Renal pelvis (tissue), 1 donor: ENCODE measurements at regions not wholly inside any gene's neighbourhood (a gene's known extent, or its start where the extent isn't known, plus 50 kb on each side); places are given as distances from the start of the nearest gene placed in this dataset.
"Not testable (repeated sequence)": the region's sequence is repeated elsewhere in the genome, so short reads cannot be mapped to it uniquely, and the experiment has no call there.

Experiments
- DNase-seq: peaks from one replicate; pipeline ENCODE4 v3.0.0-alpha.2; 2013

DNA sequence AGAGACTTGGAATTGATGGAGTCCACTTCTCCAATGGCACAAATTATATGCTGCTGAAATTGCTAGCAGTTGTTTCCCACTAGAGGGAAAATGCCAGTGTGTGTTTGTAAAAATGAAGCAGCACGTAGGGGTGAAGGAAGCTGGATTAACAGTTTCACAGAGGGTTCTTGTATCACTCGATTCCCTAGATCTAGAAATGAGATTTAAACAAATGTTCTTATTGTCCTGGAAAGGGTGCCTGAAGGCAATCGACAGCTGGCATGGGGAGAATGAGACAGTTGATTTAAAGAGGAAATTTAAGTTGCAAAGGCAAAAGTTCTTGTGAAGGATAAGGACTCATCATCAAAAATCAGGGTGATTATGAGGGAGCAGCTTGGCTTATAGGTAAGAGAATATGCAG lies 234.8 kb upstream of the ARPP21 start:
- DNase-seq, result no peak

- no peak for DNase-seq
Observed at GRCh38 chr3:35408882-35409281, 230.4 kb upstream of the ARPP21 start.

DNA sequence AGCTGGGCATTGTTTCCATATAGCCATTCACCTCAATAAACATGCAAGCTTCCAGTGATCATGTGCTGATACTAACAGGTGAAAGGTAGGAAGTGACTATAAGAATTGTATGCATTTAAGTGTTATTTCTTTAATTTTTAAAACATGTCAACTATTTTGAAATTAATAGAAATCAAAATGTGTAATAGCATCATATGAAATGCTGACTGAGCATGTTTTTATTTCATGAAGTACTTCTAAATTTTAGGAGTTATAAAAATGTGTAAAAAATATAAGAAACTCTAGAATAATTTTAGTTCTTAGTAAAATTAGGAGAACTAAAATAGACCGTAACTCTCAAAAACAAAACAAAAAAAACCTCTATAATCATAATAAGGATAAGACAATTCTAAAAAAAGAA lies 229.3 kb upstream of the ARPP21 start:
- DNase-seq, result no peak

- DNase-seq, result no peak
Observed at GRCh38 chr3:35413483-35413882, 225.8 kb upstream of the ARPP21 start.

DNA sequence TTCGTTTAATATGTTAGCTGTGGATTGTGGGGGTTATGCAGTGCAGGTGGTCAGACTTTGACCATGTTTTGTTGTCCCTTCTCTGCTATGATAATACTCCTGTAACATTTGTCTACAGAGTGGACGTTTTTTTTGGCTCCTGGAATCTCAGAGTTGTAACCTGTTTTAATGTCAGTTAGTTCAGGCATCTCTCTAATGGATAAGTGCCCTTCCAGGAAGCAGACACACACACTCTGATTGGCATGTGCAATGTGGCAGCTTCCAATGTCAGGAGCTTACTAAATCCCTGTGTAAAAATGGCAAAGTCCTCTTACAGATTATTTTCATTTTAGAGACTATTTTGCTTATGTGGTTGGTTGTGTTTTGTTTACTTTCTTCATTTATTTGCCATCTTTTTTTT lies 222.2 kb upstream of the ARPP21 start:
- no peak for DNase-seq

- no peak for DNase-seq
Observed at GRCh38 chr3:35422101-35422500, 217.2 kb upstream of the ARPP21 start.

- DNase-seq, result no peak
Observed at GRCh38 chr3:35422836-35423601, 216.3 kb upstream of the ARPP21 start.

DNA sequence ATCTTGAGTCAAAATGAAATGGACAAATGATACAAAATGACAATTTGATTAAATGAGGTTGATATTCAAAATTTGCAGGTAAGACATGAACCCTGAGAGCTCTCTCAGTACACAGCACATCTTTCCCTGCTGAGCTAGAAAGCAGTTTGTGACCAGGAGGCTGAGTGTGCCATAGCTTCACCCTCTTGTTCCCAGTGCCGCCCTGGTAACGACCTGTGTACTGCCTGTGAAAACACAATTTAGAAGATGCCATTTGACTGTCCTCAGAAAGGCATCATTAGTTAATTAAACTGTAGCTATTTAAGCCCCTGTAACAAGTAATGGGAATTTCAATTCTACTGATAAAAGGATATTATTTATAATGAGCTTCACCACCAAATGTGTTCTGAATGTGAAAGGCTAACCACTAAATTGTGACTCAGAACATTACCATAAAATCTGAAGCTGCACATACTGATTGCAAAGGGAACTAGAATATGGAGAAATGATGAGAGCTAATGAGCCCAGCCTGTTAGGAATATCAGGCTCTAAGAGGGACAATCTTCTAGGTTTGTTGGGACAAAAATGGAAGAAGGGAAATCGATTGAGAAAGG lies 212.9 kb upstream of the ARPP21 start:
- no peak for DNase-seq

DNA sequence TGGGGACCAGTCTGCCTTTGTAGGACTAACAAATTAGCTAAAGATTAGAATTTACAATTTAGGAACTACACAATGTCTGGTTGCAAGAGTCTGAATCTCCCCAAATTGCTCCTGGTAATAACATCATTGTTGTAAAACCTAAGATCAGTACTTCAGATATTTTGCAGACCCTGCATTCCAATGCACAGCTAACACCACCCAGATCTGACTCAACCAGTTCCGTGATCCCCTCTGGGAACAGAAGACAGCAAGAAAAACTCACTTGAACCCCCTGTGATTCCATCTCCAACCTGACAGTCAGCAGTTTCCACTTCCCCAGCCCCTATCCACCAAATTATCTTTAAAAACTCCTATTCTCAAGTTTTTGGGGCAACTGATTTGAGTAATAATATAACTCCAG lies 201.9 kb upstream of the ARPP21 start:
- no peak for DNase-seq

DNA sequence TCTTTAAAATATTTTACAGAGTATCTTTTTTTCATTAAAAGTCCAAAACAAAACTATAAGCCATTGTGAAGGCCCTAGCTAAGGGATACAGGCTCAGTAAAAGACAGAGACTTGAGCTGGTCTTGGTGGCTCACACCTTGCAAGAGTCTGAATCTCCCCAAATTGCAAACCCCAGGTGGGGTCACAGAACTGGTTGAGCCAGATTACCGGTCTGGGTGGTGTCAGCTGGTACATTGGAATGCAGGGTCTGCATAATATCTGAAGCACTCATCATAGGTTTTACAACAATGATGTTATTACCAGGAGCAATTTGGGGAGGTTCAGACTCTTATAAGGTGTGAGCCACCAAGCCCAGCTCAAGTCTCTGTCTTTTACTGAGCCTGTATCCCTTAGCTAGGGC lies 201.2 kb upstream of the ARPP21 start:
- no peak for DNase-seq

DNA sequence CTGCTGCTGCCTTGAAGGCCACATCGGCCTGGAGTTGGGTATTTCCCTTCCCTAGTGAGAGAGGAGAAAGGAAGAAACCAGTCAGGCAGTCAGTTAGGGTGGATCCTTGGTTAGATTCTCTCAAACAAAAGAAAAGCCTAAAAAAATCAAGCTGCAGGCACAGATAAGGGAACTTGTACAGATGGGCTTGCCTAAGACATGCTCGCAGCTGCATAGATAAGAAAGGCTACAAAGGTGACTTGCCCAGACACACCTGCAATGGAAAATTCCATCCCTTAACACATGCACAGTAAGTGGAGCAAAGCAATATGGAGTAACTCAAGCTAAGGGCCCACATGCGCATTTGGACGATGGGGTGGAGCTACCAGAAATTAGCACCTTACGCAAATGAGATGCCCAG lies 199.7 kb upstream of the ARPP21 start:
- DNase-seq, result no peak

- DNase-seq, result no peak
Observed at GRCh38 chr3:35440826-35441225, 198.5 kb upstream of the ARPP21 start.

- DNase-seq, result no peak
Observed at GRCh38 chr3:35446896-35447295, 192.4 kb upstream of the ARPP21 start.

DNA sequence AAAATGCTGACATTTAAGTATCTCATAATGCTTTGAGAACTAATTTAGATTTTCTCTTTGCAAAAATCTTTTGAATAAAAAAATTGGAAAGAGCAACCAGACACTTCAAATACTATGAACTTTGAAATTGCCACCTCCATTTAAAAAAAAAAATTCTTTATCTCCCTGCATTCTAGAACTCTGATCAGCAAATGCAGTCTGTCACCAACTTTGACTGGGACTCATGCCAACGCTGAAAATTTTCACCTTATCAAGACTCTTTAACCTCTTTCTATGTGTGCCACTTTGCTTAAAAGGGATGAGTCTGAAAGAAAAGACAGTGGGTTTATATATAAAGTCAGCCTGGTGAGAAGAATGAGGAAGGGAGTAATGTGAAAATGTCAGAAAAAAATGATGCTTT lies 191.2 kb upstream of the ARPP21 start:
- DNase-seq, result no peak

DNA sequence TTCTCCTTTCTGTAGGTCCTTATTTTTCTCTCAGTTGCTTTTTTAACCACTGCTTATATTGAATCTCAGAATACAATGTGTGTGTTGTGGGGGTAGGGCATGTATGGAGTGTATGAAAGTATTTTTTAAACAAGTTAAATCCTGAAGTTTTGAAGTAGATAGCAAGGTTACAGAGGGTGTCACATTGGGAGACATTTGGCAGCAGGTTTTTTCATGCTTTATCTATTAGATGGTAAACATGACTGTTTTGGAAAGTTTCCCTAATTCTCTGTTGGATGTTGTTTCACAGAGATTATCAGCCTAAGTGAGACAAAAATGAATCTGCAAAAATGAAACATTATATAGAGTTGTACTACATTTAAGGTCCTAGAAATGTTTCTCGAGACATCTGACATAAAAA lies 190.6 kb upstream of the ARPP21 start:
- no peak for DNase-seq

DNA sequence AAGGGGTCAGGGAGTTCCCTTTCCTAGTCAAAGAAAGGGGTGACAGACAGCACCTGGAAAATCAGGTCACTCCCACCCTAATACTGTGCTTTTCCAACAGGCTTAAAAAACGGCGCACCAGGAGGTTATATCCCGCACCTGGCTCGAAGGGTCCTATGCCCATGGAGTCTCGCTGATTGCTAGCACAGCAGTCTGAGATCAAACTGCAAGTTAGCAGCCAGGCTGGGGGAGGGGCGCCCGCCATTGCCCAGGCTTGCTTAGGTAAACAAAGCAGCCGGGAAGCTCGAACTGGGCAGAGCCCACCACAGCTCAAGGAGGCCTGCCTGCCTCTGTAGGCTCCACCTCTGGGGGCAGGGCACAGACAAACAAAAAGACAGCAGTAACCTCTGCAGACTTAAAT lies 184.5 kb upstream of the ARPP21 start:
- not testable (repeated sequence) for DNase-seq

GRCh38 chr3:35473956-35474355 lies 165.4 kb upstream of the ARPP21 start:
- DNase-seq, result no peak

GRCh38 chr3:35482566-35482965 lies 156.8 kb upstream of the ARPP21 start:
- not testable (repeated sequence) for DNase-seq

DNA sequence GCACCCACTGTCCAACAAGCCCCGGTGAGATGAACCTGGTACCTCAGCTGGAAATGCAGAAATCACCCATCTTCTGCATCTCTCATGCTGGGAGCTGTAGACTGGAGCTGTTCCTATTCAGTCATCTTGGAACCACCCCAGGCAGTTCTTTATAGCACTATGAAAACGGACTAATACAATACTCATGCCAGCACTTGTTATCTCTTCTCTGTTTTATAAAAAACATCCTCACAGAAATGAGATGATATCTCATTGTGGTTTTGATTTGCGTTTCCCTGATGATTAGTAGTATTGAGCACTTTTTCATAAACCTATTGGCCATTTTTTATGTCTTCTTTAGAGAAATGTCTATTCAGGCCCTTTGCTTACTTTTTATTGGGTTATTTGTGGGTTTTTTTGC lies 156.2 kb upstream of the ARPP21 start:
- no peak for DNase-seq

GRCh38 chr3:35484929-35485530 lies 154.3 kb upstream of the ARPP21 start:
- no peak for DNase-seq

GRCh38 chr3:35486295-35486694 lies 153.0 kb upstream of the ARPP21 start:
- no peak for DNase-seq

GRCh38 chr3:35487376-35487775 lies 151.9 kb upstream of the ARPP21 start:
- peak; percentile 72 for DNase-seq

- DNase-seq, result no peak
Observed at GRCh38 chr3:35488526-35488925, 150.8 kb upstream of the ARPP21 start.

GRCh38 chr3:35492841-35493240 lies 146.5 kb upstream of the ARPP21 start:
- no peak for DNase-seq
